ENCODE measurements at regions not wholly inside any gene's neighbourhood (a gene's known extent, or its start where the extent isn't known, plus 50 kb on each side); places are given as distances from the start of the nearest gene placed in this dataset.
"Not testable (repeated sequence)": the region's sequence is repeated elsewhere in the genome, so short reads cannot be mapped to it uniquely, and the experiment has no call there.

DNA sequence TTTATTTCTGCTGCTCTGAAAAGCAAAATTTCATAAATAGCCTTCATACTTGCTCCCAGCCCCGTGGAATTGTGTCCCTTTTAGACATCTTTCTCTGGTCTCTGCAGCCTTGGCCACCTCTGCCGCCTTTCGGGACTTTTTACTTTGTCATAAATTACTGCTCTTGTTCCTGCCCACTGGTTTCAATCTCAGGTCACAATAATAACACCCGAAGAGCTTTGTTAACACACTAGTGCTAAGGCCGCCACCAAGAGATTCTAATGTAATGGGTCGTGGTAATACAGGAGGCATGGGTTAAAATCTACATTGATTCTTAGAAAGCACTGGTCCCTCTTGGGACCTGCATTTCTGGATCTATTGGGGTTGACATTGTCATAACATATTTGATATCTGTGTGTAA is 276.0 kb upstream of the VWC2 start:
- H3K36me3 Mint-ChIP-seq (ENCODE audit: low read depth), result no peaks in the 10 kb centered on the region
- no peak overlapping the region for H3K4me3 Mint-ChIP-seq
- no peaks in the 10 kb centered on the region for H3K9me3 Mint-ChIP-seq
- H3K27ac Mint-ChIP-seq, result no peak overlapping the region
- H3K4me1 Mint-ChIP-seq, result no peaks in the 10 kb centered on the region
- TF ChIP-seq, protein P1, sequence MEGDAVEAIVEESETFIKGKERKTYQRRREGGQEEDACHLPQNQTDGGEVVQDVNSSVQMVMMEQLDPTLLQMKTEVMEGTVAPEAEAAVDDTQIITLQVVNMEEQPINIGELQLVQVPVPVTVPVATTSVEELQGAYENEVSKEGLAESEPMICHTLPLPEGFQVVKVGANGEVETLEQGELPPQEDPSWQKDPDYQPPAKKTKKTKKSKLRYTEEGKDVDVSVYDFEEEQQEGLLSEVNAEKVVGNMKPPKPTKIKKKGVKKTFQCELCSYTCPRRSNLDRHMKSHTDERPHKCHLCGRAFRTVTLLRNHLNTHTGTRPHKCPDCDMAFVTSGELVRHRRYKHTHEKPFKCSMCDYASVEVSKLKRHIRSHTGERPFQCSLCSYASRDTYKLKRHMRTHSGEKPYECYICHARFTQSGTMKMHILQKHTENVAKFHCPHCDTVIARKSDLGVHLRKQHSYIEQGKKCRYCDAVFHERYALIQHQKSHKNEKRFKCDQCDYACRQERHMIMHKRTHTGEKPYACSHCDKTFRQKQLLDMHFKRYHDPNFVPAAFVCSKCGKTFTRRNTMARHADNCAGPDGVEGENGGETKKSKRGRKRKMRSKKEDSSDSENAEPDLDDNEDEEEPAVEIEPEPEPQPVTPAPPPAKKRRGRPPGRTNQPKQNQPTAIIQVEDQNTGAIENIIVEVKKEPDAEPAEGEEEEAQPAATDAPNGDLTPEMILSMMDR (IDR thresholded peaks at IDR 0.05; ENCODE audit: unreplicated experiment in 3 of 3), result no peak
- H3K27me3 Mint-ChIP-seq (ENCODE audit: low read depth), result peaks cover 6% of the 10 kb centered on the region

DNA sequence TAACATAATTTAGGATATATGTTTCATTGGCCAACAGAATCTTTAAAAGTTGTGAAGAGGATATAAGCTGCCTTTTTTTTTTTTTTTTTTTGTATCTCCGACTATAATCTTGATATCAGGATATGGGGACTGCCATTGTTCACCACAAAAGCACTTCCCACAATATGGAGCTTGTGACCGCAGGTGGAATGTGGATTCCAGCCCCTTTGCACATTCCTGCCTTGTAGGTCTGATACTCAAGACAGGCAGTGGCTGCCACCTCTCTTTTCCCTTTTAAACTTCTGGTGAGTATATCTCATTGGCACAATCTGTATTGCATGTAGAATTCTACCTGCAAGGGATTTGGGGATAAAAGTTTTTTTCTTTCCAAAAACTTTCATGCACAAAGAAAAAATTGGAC is 272.7 kb upstream of the VWC2 start:
- Mint-ChIP-seq H3K36me3 (ENCODE audit: low read depth) (no peaks in the 10 kb centered on the region), H3K27me3 (ENCODE audit: low read depth) (peaks cover 6% of the 10 kb centered on the region), H3K4me3 (no peak overlapping the region), H3K4me1 (no peaks in the 10 kb centered on the region), H3K9me3 (no peaks in the 10 kb centered on the region), H3K27ac (no peak overlapping the region)
- TF ChIP-seq, protein P1 (IDR thresholded peaks at IDR 0.05; ENCODE audit: unreplicated experiment in 3 of 3), result no peak

DNA sequence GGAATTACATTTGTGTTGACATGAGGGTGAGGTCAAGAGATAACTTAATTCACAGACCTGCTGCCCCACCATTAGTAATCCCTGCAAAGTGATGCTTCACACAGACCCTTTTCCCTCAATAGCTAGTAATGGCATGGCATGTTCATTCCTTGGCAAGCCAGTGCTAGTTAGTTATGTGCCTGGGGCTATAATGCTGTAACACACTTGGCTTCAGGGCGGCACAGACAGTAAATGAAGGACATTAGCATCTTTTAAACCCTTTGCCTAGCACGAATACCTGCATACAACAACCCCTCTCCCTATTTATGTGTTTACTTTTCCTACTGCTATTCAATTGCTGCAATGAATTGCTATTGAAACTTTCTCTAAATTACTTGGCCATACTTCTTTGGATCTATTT is 266.2 kb upstream of the VWC2 start:
- not testable (repeated sequence) for H3K36me3 Mint-ChIP-seq (ENCODE audit: low read depth); H3K27ac Mint-ChIP-seq; H3K27me3 Mint-ChIP-seq (ENCODE audit: low read depth); H3K4me3 Mint-ChIP-seq; H3K9me3 Mint-ChIP-seq; H3K4me1 Mint-ChIP-seq

DNA sequence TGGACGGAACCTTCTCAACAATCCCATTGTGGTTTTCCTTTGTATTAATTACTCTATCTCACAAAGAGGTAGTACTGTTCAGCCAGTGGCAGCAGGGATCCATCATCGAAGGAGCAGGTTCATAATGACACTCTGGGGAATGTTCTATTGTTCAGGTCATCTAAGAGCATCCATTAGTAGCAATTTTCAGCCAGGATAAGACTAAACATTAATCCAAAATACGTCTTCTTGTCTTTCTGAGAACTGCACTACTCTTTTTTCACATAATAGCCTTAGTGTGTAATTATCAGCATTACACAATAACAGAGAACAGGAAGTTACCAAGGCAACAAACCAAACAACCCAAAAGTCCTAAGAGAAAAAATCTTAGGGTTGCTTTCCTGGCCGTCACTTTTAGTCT is 259.5 kb upstream of the VWC2 start:
- no peaks in the 10 kb centered on the region for H3K9me3 Mint-ChIP-seq
- H3K4me1 Mint-ChIP-seq, result no peaks in the 10 kb centered on the region
- H3K36me3 Mint-ChIP-seq (ENCODE audit: low read depth), result no peaks in the 10 kb centered on the region
- TF ChIP-seq, protein P1 (IDR thresholded peaks at IDR 0.05; ENCODE audit: unreplicated experiment in 3 of 3), result no peak
- H3K27me3 Mint-ChIP-seq (ENCODE audit: low read depth), result peaks cover 3% of the 10 kb centered on the region
- no peak overlapping the region for H3K27ac Mint-ChIP-seq
- H3K4me3 Mint-ChIP-seq, result no peak overlapping the region

DNA sequence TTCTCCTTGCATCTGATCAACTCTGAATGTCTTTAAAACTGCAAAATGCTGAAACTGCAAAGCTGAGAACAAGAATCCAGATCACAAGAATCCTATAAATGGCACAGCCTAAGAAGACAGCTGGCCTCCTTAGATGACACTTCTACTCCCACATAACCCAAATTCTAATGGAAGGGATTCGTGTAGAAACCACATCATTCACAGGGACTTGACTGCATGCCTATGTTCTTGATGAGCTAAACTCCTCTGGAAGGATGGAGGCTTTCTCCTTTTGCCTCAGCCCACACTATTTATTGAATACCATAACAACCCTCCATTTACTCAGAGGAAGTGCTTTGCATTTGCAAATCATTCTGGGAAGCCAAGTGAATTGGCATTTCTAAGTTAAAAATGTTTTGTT is 252.5 kb upstream of the VWC2 start:
- H3K27me3 Mint-ChIP-seq (ENCODE audit: low read depth), result no peaks in the 10 kb centered on the region
- no peak overlapping the region for H3K27ac Mint-ChIP-seq
- no peaks in the 10 kb centered on the region for H3K4me1 Mint-ChIP-seq
- H3K36me3 Mint-ChIP-seq (ENCODE audit: low read depth), result no peaks in the 10 kb centered on the region
- no peak overlapping the region for H3K4me3 Mint-ChIP-seq
- TF ChIP-seq, protein P1 (IDR thresholded peaks at IDR 0.05; ENCODE audit: unreplicated experiment in 3 of 3), result no peak
- no peaks in the 10 kb centered on the region for H3K9me3 Mint-ChIP-seq

DNA sequence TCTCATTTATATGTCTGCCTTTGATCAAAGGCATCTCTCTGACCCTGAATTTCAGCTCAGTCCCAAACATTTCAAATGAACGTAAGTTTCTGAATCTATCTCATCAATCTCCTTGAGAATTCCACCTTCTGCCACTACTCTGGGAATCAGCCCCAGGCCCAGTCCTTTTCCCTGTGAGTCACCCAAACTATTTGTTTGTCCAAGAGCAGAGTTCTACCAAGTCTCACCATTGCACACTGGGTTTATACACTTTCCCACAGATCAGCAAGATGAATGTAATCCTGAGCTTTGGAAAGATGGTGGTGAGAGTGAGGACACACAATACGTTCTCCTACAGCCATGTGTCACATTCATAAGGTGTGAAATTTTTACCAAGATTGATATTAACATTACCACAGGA is 251.3 kb upstream of the VWC2 start:
- H3K36me3 Mint-ChIP-seq (ENCODE audit: low read depth), result no peaks in the 10 kb centered on the region
- H3K9me3 Mint-ChIP-seq, result no peaks in the 10 kb centered on the region
- H3K27ac Mint-ChIP-seq, result no peak overlapping the region
- H3K4me3 Mint-ChIP-seq, result no peak overlapping the region
- no peaks in the 10 kb centered on the region for H3K4me1 Mint-ChIP-seq
- TF ChIP-seq, protein P1 (IDR thresholded peaks at IDR 0.05; ENCODE audit: unreplicated experiment in 3 of 3), result no peak
- H3K27me3 Mint-ChIP-seq (ENCODE audit: low read depth), result no peaks in the 10 kb centered on the region

DNA sequence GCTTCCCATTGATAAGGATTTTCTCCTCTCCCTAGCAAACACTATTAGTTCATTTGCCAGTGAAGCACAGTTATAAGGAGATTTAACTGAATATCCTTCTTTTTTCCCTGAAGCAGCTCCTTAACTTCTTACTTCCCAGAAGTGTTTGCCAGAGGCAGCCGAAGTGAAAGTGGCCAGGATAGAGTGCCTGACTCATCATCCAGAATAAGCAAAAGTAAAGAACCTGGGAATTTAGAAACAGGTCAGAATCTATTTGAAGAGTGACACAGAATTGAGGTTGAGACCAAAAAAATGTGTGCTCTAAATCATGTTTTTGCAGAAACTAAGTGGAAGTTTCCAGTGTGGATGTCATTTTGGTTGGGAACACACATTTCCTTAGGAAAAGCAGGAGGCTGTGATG is 249.6 kb upstream of the VWC2 start:
- Mint-ChIP-seq H3K27ac (no peak overlapping the region), H3K27me3 (ENCODE audit: low read depth) (no peaks in the 10 kb centered on the region), H3K36me3 (ENCODE audit: low read depth) (no peaks in the 10 kb centered on the region), H3K4me3 (no peak overlapping the region), H3K9me3 (no peaks in the 10 kb centered on the region), H3K4me1 (no peaks in the 10 kb centered on the region)
- TF ChIP-seq, protein P1 (IDR thresholded peaks at IDR 0.05; ENCODE audit: unreplicated experiment in 3 of 3), result no peak

Measured in nephron (organoid).